ENCODE measurements at regions not wholly inside any gene's neighbourhood (a gene's known extent, or its start where the extent isn't known, plus 50 kb on each side); places are given as distances from the start of the nearest gene placed in this dataset.

GRCh38 chr5:167835146-167835545, 456.3 kb upstream of the WWC1 start:
- TF ChIP-seq CTCF (conservative IDR thresholded peaks at IDR 0.05; ENCODE audit: low read length) (no peak), EZH2phosphoT487 (IDR thresholded peaks at IDR 0.05; ENCODE audit: borderline replicate concordance, low read depth, low read length) (no peak)
